Cardiac fibroblast (primary cell): ENCODE measurements at regions not wholly inside any gene's neighbourhood (a gene's known extent, or its start where the extent isn't known, plus 50 kb on each side); places are given as distances from the start of the nearest gene placed in this dataset.
A peak's percentile ranks its signal among the peaks of the same experiment; 100 is the strongest.

ENCODE experiments used
- DNase-seq, 2 donors: peaks; one replicate each; pipeline versions ENCODE4 v3.0.0 to v3.0.0-alpha.2; 2010; ENCODE audit warnings: low read depth in 2 of 2
- H3K4me3 ChIP-seq, 2 donors: replicated peaks in 1 of 2; 1 replicate in 1 of 2; 2 replicates in 1 of 2; pipeline ENCODE4 v1.5.1; 2011; ENCODE audit warnings: low read depth in 2 of 2, low read length in 2 of 2, mild to moderate bottlenecking in 2 of 2, moderate library complexity in 1 of 2
- TF ChIP-seq, protein P1 (sequence below): IDR thresholded peaks from one replicate; pipeline ENCODE4 v1.5.1; 2011; ENCODE audit warnings: low read depth, mild to moderate bottlenecking, low read length, inconsistent platforms

DNA sequence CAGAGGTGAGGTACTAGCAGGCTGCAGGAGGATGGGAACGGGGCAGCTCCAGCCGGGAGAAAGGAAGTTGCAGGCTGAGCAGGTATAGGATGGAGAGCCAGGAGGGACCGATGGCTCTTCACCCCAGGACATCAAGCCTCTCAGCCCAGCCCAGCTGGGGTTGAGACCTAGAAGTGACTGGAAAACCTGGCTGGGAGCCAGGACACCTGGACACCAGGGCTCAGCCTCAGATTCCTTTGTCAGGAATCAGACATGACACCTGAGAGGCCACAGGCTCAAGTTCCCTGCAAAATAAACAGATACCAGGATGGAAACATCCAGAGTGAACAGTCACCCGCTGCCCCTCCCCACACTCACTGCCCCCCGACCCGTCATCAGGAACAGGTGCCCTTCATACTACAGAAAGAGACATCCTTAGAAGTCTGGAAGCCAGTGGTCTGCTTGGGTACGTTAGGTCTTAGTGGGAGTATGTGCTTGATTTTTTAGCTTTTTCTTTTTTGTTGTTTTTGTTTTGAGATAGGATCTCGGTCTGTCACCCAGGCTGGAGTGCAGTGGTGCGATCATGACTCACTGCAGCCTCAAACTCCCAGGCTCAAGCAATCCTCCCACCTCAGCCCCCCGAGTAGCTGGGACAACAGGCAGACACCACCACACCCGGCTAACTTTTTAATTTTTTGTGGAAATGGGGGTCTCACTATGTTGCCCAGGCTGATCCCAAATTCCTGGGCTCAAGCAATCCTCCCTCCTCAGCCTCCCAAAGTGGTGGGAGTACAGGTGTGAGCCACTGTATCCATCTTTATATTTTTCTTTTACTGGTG, 74.5 kb upstream of the CALM2 start:
- no peak overlapping the region for H3K4me3 ChIP-seq
- TF ChIP-seq, protein P1, sequence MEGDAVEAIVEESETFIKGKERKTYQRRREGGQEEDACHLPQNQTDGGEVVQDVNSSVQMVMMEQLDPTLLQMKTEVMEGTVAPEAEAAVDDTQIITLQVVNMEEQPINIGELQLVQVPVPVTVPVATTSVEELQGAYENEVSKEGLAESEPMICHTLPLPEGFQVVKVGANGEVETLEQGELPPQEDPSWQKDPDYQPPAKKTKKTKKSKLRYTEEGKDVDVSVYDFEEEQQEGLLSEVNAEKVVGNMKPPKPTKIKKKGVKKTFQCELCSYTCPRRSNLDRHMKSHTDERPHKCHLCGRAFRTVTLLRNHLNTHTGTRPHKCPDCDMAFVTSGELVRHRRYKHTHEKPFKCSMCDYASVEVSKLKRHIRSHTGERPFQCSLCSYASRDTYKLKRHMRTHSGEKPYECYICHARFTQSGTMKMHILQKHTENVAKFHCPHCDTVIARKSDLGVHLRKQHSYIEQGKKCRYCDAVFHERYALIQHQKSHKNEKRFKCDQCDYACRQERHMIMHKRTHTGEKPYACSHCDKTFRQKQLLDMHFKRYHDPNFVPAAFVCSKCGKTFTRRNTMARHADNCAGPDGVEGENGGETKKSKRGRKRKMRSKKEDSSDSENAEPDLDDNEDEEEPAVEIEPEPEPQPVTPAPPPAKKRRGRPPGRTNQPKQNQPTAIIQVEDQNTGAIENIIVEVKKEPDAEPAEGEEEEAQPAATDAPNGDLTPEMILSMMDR, result no peak
- peak in 1 of 2 donors; percentile 26 for DNase-seq

DNA sequence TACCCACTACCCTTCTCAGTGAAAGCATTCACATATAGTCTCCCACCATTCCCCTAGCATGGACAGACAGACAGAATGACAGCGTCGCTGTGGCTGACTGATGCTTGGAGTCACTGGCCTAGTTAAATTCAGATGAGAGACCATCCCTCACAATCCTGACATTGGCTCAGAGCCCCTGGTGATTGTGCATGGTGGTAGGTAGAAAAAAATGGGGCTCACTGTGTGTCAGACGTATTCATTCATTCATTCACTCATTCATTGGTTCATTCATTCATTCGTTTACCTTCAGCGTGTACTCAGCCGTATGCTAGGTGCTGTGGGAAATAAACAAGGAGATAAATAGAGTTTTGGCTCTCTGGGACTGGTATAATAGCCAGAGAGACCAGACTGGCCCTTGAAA, 73.6 kb upstream of the CALM2 start:
- H3K4me3 ChIP-seq, result no peak overlapping the region
- TF ChIP-seq, protein P1, result no peak
- no peak for DNase-seq

DNA sequence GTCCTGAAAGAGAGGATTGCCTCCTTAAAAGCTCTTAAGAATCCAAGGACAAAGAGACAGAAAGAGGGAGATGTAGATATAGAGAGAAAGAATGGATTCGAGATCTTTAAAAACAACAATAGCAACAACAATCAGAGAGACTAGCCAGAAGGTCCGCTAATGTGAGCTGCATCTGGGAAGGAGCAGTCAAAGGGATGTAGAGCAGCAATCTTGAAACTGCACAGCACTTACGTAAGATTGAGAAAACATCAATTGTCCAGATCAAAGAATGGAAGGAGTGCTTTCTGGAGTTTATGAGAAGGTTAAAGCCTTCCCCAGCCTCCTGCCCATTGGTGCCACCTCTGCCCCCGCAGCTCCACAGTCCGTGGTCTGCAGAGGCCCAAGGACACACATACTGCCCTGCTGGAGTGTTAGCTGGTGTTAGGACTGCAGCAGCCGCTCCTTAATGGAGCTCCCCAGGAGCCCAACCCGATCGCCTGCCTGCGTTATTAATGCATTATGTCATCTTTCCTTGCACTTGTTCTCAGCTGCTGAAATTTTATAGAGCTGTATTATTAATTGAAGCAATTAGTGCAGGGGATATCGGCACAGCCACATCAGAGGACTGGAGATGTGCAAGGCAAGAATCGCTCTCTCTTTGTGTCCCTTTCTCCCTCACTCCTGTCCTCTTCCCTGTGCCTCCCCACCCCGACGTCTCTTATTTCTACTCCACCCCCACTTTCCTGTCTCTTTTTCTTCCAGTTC, 73.0 kb upstream of the CALM2 start:
- no peak overlapping the region for H3K4me3 ChIP-seq
- TF ChIP-seq, protein P1, result no peak
- DNase-seq, result peak in 1 of 2 donors; percentile 36

DNA sequence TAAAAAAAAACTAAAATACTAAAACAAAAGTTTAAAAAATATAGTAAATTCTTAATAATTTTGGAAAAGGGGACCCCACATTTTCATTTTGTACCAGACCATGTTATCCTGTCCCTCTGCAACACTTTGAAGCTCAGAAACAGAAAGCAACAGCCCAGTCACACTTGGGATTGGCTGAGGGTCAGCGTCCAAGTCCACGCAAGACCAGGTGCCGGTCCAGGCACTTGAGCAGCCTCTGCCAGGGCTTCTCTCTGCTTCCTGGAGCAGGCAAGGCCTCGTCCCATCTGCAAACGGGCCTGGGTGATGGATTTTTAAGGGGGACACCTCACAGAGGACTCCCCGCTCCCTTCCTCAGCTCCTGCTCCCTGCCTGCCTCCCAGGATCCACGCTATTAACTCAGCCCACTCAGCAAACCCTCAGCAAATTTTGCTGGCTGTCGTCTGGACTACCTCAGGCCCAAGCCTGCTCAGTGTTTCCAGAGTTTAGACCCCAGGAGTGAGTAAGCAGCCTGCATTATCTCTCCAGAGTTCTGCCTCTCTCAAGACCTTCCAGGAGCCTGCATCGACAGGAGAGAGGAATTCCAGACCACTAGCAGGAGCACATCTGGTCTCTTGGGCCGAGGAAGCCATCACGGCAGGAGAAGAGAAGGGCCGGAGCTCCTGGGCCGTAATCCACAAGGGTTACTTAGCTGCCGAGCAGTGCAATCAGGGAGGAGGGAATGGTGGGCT, 67.4 kb upstream of the CALM2 start:
- TF ChIP-seq, protein P1, result no peak
- DNase-seq, result no peak
- H3K4me3 ChIP-seq, result no peak overlapping the region

DNA sequence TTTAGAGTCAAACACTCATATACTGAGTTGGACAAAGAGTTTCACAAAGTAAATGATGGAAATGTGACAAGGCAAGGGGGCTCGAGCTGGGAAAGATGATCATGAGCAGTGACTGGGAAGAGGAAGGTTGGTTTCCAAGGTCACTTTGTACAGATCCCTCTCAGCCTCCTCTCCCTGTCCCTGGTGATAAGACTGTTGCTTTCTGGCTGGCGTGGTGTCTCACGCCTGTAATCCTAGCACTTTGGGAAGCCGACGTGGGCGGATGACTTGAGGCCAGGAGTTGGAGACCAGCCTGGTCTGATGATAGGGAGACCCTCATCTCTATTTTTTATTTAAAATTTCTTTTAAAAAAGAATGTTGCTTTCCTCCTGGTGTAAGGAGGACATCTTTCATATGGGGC, 65.4 kb upstream of the CALM2 start:
- no peak for DNase-seq
- TF ChIP-seq, protein P1, result no peak

DNA sequence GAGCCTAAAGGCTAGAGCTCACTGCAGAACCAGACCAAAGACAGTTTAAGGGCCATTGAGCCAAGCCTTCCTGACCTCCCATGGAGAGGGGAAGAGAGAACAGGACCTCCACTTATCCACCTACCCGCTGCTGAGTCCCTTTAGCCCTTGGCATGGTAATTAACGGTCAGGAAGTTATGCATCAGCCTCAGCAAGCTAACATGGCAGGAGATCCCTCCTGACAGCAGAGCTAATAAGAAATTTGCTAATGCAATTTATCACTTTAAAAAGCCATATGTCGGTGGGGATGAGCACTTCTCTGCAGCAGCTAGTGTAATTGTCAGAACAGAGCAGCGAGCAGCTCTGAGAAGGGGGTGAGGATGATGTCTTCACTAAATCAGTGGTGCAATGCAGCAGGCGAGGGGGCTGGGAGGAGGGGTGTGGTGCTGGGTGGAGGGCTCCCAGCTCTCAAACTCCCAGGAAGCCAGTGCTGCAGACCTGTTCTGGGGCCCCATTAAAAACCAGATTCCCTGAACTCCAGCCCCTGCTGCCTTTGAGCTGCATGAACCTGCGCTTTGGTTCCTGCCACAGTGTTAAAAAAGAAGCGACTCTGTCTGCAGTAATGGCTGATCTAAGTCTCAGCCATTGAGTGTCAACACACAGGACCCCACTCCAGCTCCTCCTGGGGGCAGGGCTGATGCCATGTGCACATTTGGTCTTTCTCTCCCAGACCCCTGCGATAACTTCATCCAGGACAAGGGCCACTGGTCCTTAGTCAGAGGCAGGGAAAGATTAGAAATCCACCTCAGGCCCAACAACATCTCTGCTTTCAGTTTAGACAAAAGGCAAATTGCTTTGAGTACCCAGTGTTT, 63.0 kb upstream of the CALM2 start:
- TF ChIP-seq, protein P1, result no peak
- no peak overlapping the region for H3K4me3 ChIP-seq
- DNase-seq, result no peak

More for the DNA sequence above, 65.4 kb upstream of the CALM2 start:
- no peak overlapping the region for H3K4me3 ChIP-seq
